Activated CD8-positive, alpha-beta memory T cell treated with anti-CD3 and anti-CD28 coated beads, Interleukin-2, amount 50 U/mL, for 1 hour (primary cell): ENCODE measurements at regions not wholly inside any gene's neighbourhood (a gene's known extent, or its start where the extent isn't known, plus 50 kb on each side); places are given as distances from the start of the nearest gene placed in this dataset.

Source experiments
- DNase-seq: peaks from one replicate; pipeline ENCODE4 v3.0.0-alpha.2; 2020; ENCODE audit errors: extremely low read depth

- no peak for DNase-seq
These were observed 142.0 kb downstream of the TSN start for GRCh38 chr2:121897335-121897970.

DNA sequence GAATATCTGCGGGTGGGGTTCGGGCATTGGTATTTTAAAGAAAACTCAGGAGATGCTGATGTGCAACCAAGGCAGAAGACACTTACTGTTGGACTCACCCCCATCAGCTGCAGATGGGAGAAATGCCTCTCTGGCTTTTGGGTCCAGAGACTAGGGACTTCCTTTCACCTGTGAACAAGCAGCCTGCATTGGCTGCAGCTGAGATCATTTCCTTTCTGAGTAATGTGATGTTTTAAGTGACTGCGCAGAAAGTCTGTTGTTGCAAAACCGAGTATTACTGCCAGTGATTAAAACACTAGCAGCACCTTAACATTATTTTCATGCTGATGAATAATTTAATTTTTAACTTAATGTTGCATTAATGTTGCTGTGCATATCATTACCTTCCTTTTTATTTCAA, 143.0 kb downstream of the TSN start:
- no peak for DNase-seq

GRCh38 chr2:121900391-121900790, 144.9 kb downstream of the TSN start:
- no peak for DNase-seq

GRCh38 chr2:121902171-121902591, 146.7 kb downstream of the TSN start:
- no peak for DNase-seq

- no peak for DNase-seq
These were observed 147.2 kb downstream of the TSN start for GRCh38 chr2:121902616-121903015.

GRCh38 chr2:121903037-121903689, 147.7 kb downstream of the TSN start:
- no peak for DNase-seq

GRCh38 chr2:121904656-121905055, 149.2 kb downstream of the TSN start:
- DNase-seq, result no peak

- DNase-seq, result no peak
These were observed 149.8 kb downstream of the TSN start for GRCh38 chr2:121905201-121905600.

- DNase-seq, result no peak
These were observed 150.7 kb downstream of the TSN start for GRCh38 chr2:121906170-121906569.

DNA sequence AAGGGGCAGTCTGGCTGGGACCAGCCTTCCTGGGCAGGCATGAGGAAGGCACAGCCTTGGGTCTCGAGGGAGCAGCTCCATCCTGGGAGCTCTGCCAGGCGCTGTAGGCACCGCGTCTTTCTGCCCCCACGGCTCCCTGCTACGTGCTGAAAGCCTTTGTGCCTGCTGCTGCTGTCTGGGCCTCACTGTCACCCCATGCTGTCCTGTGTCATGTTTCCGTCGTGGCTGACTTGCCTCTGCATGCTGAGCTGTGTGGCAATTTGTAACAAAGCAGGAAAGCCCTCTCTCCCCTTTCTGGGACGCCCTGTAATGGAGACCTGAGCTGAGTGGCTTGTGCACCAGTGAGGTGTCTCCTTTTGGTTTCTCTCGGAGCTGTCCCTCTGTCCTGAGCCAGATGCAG, 152.5 kb downstream of the TSN start:
- no peak for DNase-seq

DNA sequence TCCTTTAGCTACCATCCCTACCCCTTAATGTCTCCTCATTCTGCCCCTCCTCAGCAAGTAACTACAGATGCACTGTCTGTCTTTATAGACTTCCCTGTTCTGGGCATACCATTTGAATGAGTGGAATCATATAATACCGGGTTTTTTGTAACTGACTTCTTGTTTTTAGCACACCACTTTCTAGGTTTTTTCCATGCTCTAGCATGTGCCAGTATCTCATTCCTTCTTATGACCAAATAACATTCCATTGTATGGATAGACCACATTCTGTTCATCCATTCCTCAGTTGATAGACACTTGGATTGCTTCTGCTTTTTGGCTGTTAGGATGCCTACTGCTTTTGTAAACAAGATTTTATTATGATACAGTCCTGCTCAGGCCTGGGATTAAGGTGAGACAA, 154.7 kb downstream of the TSN start:
- no peak for DNase-seq

DNA sequence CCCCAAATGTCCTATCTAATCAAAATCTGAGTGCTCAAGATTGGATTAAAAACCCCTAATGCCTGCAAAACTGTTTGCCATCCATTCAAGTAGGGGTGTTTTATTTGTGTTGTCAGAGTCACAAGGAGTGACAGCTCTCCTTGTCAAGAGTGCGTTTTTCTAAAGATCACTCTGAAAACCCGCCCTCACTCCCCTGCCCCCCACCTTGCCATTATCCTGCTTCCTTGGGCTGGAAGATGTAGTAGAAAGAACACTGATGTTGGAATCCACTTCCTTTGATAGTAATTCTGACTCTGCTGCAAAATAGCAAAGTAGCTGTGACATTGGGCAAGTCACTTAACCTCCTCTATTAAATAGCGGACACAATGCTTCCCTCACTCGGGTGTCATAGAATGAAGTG, 155.6 kb downstream of the TSN start:
- no peak for DNase-seq

DNA sequence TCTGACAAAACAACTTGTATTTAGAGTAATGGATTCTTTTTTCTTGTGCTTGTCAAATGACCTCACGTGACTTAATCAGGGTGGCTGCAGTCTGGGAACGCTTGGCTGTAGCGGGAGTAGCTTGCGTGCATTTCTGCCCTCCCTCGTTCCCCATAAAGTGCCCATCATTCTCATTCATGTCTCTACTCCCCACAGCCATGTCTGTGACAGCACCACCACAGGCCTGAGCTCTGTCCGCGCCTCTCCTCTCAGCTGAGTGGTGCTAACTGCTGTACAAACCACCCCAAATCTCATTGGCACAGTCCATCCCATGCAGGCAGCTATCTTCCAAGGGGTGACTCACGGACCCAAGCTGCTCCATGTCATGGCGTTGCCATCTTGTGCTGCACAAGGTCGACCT, 161.7 kb downstream of the TSN start:
- no peak for DNase-seq

DNA sequence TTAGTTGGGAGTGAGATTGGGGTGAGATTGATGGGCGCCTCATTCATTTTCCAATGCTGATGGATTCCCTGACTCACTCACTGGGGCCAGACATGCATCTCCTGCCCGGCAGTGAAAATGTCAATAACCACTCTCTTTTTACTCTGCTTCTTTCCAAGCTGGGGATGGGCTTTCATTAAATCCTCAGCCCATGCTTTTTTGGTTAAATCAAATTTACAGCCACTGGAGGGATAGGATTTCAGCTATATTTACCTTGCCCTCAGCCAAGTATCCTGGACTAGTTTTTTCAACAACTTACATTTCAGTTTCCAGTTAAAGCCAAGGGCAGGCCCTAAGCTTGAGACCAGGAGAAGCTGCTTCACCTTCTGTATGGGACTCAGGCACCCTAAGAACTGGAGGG, 162.8 kb downstream of the TSN start:
- no peak for DNase-seq

DNA sequence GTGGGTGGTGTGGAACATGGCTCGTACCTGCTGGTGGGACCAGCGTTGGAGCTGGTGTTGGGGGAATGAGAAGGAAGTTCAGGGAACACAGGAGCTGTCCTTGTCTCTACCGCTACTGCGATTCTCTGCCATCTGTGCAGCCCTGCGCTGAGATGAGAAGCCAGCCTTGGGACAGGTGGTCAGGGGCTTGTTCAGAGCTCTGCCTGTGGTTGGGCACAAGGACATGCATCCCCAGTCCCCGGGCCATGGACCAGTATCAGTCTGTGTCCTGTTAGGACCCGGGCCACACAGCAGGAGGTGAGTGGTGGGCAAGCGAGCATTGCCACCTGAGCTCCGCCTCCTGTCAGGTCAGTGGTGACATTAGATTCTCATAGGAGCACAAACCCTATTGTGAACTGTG, 164.4 kb downstream of the TSN start:
- no peak for DNase-seq

DNA sequence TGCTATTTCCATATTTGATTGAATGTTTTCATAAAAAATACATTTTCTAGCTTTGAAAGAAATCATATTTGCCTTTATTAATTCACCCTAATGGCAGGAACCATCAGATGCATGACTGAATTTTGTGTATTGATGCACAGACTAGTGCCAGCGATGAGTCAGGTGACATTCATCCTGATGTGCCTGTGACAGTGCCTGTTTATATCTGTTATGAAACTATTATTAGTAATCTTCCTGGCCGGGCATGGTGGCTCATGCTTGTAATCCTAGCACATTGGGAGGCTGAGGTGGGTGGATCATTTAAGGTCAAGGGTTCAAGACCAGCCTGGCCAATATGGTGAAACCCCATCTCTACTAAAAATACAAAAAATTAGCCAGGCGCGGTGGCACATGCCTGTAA, 170.0 kb downstream of the TSN start:
- DNase-seq, result no peak

DNA sequence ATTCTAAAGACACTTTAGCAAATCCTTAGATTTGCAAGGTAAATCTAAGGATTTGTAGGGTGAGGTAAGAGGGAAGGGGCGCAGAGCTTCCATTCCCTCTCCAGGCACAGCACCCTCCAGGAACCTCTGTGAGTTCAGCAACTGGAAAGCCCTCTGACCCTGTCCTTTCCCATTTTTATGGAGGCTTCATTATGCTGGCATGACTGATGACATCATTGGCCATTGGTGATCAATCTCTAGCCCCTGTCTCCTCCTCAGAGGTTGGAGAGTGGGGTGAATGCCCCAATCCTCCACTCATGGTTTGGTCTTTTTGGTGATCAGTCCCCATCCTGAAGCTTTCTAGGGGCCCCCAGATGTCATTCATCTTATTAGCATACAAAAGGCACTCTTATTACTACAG, 187.8 kb downstream of the TSN start:
- no peak for DNase-seq

DNA sequence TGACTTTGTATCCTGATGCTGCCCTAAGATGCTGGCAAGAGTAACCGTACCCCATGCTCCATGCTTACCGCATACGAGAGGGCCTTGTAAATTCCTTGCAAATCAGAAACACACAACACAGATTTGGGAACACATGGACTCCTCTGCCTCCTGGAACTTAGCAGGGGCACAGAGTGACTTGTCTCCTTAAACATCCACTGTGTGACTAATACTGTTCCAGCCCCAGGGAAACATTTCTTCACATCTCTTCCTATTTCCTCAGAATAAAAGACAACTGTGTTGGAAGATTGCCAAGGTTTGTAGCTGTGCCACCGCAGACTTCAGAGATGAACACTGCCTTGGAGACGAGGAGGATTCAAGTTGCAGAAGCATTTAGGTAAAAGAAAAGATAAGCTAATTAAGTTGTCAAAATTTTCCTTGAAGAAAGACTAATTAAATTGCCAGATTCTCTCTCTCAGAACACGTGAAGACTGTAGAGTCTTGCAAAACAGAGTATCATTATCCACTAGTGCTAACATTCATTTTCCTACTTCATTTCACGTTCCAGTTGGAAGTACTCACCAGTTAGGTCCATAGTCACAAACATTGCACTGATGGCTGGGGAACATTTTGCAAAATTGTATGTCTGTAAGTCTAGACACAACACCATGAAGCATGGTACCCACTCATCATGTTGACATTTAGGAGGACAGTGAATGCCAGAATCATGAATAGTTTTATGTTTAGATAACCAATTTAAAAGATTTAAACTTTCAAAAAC, 188.8 kb downstream of the TSN start:
- no peak for DNase-seq

DNA sequence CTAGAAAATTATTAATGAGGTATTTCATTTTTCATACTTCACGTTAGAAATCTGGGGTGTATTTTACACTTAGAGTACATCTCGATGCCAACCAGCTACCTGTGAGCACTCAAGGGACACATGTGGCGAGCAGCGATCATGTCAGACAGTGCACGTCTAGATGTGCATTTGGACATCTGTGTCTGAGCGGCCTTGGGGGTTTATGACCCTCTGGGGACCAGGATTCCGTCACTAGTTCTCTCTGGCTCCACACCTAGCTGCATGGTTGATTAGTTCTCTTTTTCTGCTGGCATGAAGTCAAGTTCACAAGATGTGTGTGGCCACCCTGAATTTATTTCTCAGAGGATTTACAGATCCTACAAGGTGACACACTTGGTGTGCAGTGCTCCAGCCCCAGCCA, 192.2 kb downstream of the TSN start:
- no peak for DNase-seq

- DNase-seq, result no peak
These were observed 193.8 kb downstream of the TSN start for GRCh38 chr2:121949271-121949670.

DNA sequence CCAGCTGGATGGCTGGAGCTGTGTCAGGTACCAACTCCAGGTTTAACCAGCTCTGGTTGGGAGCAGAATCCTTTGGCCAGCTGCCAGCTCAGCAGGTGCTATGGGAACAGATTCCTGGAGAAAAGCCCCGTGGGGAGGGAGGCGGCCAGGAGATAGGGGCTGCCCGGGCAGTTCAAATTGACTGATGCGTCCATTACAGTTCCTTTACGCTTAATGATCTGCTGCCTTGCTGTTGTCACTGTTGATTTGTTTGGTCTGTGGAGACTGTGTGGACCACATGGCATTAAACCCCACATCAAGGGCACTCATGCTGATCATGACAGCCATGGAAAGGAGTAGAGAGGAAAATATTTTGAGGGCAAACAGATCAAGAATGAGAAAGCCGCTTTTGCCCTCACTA, 200.0 kb downstream of the TSN start:
- DNase-seq, result no peak

DNA sequence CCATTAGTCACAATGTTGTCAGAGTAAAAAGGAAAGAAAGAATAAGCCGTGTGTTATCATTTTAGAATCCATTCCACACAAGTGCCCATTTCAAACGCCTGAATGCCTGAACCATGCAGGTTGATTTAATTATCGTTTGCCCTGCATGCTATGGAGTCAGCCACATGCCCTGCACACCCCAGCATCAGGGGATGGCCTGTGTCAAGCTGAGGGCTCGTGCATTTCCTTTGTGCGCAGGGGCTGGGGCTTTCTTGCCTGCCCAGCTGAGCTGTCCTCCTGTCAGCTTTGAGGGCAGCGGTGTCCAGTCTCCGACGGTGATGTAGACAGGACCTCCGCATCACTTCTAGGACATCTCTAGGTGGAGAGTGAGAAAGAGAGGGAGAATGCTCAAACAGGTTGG, 200.4 kb downstream of the TSN start:
- no peak for DNase-seq

DNA sequence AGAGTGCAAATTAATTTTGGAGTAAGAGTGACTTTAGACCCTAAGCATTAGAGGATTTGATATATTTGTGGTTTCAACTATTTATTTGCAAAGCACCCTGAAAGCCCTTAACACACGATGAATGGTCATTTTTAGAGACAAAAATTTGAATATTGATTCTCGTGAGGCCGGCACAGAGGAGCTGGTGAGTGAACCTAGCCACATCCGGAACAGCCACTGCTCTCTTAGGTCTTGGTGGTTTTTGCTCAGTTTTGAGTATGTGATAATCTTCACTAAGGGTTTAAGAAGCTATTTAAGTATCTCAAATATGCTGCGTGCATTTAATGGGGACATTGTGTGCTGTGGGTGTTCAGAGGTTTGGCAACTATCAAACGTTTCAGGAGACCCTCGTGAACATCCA, 204.8 kb downstream of the TSN start:
- DNase-seq, result no peak
